ENCODE measurements at regions not wholly inside any gene's neighbourhood (a gene's known extent, or its start where the extent isn't known, plus 50 kb on each side); places are given as distances from the start of the nearest gene placed in this dataset.
"Not testable (repeated sequence)": the region's sequence is repeated elsewhere in the genome, so short reads cannot be mapped to it uniquely, and the experiment has no call there.

DNA sequence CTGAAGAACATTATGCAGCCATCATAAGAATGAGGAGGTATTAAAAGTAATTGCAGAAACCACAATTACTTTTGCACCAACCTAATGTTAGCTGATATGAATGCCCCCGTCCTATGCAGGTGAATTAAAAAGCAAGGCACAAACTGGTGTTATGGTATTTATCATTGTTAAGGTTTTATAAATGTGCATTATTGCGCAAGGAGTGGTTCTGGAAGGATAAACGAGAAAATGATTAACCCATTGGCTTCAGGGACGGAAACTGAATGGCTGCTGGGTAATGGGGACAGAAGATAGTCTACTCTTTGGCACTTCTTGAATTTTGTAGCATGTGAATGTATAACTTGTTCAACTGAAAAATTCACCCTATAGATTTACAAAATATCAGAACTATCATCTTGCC, 148.6 kb upstream of the SALL4 start:
- TF ChIP-seq, protein P1, sequence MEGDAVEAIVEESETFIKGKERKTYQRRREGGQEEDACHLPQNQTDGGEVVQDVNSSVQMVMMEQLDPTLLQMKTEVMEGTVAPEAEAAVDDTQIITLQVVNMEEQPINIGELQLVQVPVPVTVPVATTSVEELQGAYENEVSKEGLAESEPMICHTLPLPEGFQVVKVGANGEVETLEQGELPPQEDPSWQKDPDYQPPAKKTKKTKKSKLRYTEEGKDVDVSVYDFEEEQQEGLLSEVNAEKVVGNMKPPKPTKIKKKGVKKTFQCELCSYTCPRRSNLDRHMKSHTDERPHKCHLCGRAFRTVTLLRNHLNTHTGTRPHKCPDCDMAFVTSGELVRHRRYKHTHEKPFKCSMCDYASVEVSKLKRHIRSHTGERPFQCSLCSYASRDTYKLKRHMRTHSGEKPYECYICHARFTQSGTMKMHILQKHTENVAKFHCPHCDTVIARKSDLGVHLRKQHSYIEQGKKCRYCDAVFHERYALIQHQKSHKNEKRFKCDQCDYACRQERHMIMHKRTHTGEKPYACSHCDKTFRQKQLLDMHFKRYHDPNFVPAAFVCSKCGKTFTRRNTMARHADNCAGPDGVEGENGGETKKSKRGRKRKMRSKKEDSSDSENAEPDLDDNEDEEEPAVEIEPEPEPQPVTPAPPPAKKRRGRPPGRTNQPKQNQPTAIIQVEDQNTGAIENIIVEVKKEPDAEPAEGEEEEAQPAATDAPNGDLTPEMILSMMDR (IDR thresholded peaks at IDR 0.05): no peak
- Histone ChIP-seq H3K9me3 (ENCODE audit: control insufficient read depth, low read length) (no peaks in the 10 kb centered on the region), H2AFZ (no peak overlapping the region), H3K4me1 (no peaks in the 10 kb centered on the region), H3K36me3 (ENCODE audit: control insufficient read depth, insufficient read depth, low read length) (no peaks in the 10 kb centered on the region), H3K27me3 (ENCODE audit: control insufficient read depth, insufficient read depth, low read length) (no peaks in the 10 kb centered on the region), H3K27ac (no peak overlapping the region), H3K4me2 (ENCODE audit: low read length) (no peak overlapping the region), H3K4me3 (ENCODE audit: low read depth, low read length) (no peak overlapping the region), H3K79me2 (no peaks in the 10 kb centered on the region), H3K9ac (no peak overlapping the region)

DNA sequence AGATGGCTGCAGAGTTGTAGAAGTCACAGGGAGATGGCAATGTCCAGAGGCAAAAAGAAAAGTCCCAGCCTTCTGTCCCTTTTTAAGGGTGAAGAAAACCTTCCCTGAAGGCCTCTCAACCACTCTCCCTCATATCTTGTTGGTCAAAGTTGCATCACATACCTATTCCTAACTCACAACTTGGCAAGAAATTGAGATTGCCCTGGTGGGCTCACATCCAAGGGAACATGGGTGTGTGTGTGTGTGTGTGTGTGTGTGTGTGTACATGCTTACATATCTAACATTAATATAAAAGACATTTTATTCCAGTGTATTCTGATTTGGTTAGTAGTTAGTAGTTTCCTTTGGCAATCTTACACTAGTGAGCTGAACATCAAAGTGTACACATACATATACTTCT, 144.3 kb upstream of the SALL4 start:
- TF ChIP-seq, protein P1 (IDR thresholded peaks at IDR 0.05): no peak
- Histone ChIP-seq H3K79me2 (no peaks in the 10 kb centered on the region), H3K27ac (no peak overlapping the region)

DNA sequence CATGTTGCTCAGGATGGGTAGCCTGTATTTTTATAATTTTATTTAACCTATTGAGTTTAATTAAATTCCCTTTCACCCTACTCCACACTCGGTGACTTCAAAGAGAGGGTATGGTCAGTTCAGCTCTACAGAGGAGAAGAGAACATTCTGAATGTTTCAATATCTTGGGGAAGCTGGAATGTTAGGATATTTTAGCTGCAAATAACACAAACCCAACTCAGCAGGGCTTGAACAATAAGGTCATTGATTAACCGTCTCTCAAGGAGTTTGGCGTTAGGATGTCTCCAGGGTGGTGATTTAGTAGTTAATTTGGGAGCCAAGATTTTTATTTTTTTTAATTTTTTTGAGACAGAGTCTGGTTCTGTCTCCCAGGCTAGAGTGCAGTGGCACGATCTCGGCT, 143.6 kb upstream of the SALL4 start:
- TF ChIP-seq, protein P1 (IDR thresholded peaks at IDR 0.05): no peak
- H3K79me2 ChIP-seq: no peaks in the 10 kb centered on the region
- H3K9me3 ChIP-seq (ENCODE audit: control insufficient read depth, low read length): no peaks in the 10 kb centered on the region
- no peaks in the 10 kb centered on the region for H3K27me3 ChIP-seq (ENCODE audit: control insufficient read depth, insufficient read depth, low read length)
- H3K4me1 ChIP-seq: no peaks in the 10 kb centered on the region
- H3K27ac ChIP-seq: no peak overlapping the region
- H3K9ac ChIP-seq: no peak overlapping the region
- no peak overlapping the region for H2AFZ ChIP-seq
- H3K4me2 ChIP-seq (ENCODE audit: low read length): no peak overlapping the region
- H3K36me3 ChIP-seq (ENCODE audit: control insufficient read depth, insufficient read depth, low read length): no peaks in the 10 kb centered on the region
- H3K4me3 ChIP-seq (ENCODE audit: low read depth, low read length): no peak overlapping the region

More for the DNA sequence above, 144.3 kb upstream of the SALL4 start:
- H3K4me2 ChIP-seq (ENCODE audit: low read length): no peak overlapping the region
- no peaks in the 10 kb centered on the region for H3K36me3 ChIP-seq (ENCODE audit: control insufficient read depth, insufficient read depth, low read length)
- no peaks in the 10 kb centered on the region for H3K9me3 ChIP-seq (ENCODE audit: control insufficient read depth, low read length)
- no peaks in the 10 kb centered on the region for H3K27me3 ChIP-seq (ENCODE audit: control insufficient read depth, insufficient read depth, low read length)
- no peak overlapping the region for H3K4me3 ChIP-seq (ENCODE audit: low read depth, low read length)
- no peak overlapping the region for H2AFZ ChIP-seq
- no peak overlapping the region for H3K9ac ChIP-seq
- H3K4me1 ChIP-seq: no peaks in the 10 kb centered on the region

DNA sequence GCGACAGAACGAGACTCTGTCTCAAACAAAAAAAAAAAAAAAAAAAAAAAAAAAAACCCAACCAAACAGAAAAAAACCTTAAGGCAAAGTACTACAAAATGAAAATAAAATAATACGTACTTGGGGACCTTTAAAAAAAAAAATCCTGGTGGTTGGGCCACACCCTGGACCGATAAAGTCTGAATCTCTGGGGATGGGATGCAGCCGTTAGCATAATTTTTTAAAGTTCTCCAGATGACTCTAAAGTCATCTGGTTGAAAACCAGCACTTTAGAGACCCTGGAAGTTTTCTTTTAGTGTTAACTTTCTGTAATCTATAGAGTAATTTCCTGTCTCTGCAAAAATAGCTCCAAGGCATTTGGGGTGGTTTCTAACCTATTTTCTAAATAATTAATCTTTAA, 142.9 kb upstream of the SALL4 start:
- no peaks in the 10 kb centered on the region for H3K4me1 ChIP-seq
- H3K4me3 ChIP-seq (ENCODE audit: low read depth, low read length): no peak overlapping the region
- H2AFZ ChIP-seq: no peak overlapping the region
- H3K9me3 ChIP-seq (ENCODE audit: control insufficient read depth, low read length): no peaks in the 10 kb centered on the region
- H3K4me2 ChIP-seq (ENCODE audit: low read length): no peak overlapping the region
- no peaks in the 10 kb centered on the region for H3K79me2 ChIP-seq
- no peak overlapping the region for H3K27ac ChIP-seq
- TF ChIP-seq, protein P1 (IDR thresholded peaks at IDR 0.05): no peak
- no peaks in the 10 kb centered on the region for H3K27me3 ChIP-seq (ENCODE audit: control insufficient read depth, insufficient read depth, low read length)
- H3K36me3 ChIP-seq (ENCODE audit: control insufficient read depth, insufficient read depth, low read length): no peaks in the 10 kb centered on the region
- H3K9ac ChIP-seq: no peak overlapping the region

DNA sequence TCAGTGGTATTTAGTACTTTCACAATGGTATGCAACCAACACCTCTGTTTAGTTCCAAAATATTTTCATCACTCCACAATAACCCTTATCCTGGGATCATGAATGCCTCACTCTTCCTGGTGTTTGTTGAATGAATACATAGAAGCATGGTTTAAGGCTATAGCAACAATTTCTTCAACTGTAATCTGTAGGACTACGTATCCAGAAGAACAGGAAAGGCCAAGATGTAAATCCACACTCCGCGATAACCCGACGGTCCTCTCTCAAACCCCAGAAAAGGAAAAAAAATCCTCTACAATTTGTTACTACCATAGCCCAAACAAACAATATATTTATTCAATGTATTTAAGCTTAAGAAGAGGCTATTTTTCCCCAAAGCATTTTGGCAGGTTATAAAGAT, 141.4 kb upstream of the SALL4 start:
- Histone ChIP-seq H3K79me2 (no peaks in the 10 kb centered on the region), H3K4me1 (no peaks in the 10 kb centered on the region), H3K4me3 (ENCODE audit: low read depth, low read length) (no peak overlapping the region), H2AFZ (no peak overlapping the region), H3K27ac (no peak overlapping the region), H3K36me3 (ENCODE audit: control insufficient read depth, insufficient read depth, low read length) (no peaks in the 10 kb centered on the region), H3K4me2 (ENCODE audit: low read length) (no peak overlapping the region), H3K27me3 (ENCODE audit: control insufficient read depth, insufficient read depth, low read length) (no peaks in the 10 kb centered on the region), H3K9me3 (ENCODE audit: control insufficient read depth, low read length) (no peaks in the 10 kb centered on the region), H3K9ac (no peak overlapping the region)
- TF ChIP-seq, protein P1 (IDR thresholded peaks at IDR 0.05): no peak

DNA sequence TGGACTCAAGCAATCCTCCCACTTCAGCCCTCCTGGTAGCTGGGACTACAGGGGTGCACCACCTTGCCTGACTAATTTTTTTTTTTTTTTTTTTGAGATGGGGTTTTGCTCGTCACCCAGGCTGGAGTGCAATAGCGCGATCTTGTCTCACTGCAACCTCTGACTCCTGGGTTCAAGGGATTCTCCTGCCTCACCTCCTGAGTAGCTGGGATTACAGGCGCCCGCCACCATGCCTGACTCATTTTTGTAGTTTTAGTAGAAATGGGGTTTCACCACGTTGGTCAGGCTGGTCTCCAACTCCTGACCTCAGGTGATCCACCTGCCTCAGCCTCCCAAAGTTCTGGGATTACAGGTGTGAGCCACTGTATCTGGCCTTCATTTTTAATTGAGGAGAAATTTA, 141.0 kb upstream of the SALL4 start:
- H3K36me3 ChIP-seq (ENCODE audit: control insufficient read depth, insufficient read depth, low read length); H2AFZ ChIP-seq; H3K9me3 ChIP-seq (ENCODE audit: control insufficient read depth, low read length); H3K79me2 ChIP-seq; H3K27me3 ChIP-seq (ENCODE audit: control insufficient read depth, insufficient read depth, low read length); H3K27ac ChIP-seq; H3K4me2 ChIP-seq (ENCODE audit: low read length); H3K9ac ChIP-seq; H3K4me3 ChIP-seq (ENCODE audit: low read depth, low read length); H3K4me1 ChIP-seq: not testable (repeated sequence)
